Thoracic aorta (tissue), 2 donors: ENCODE measurements at regions not wholly inside any gene's neighbourhood (a gene's known extent, or its start where the extent isn't known, plus 50 kb on each side); places are given as distances from the start of the nearest gene placed in this dataset.

Source experiments
- ATAC-seq: fragments of 150-250 bp; one replicate; pipeline ENCODE4 v1.8.0; 2017; ENCODE audit warnings: low read depth; ENCODE audit not compliant: insufficient number of reproducible peaks, low FRiP score
- DNase-seq: peaks from one replicate; pipeline ENCODE4 v3.0.0-alpha.2; 2020; ENCODE audit warnings: low spot score
- H3K27ac ChIP-seq, 2 donors: fragments of 200-600 bp; sonication (generic); 1 replicate in 1 of 2; 2 replicates in 1 of 2; pipeline ENCODE4 v1.5.1; 2016; ENCODE audit warnings: mild to moderate bottlenecking in 2 of 2, moderate library complexity in 2 of 2
- H3K27me3 ChIP-seq: fragments of 200-600 bp; sonication (generic); replicated peaks from 2 replicates; pipeline ENCODE4 v1.6.0; 2016; ENCODE audit warnings: mild to moderate bottlenecking; ENCODE audit not compliant: insufficient read depth
- H3K36me3 ChIP-seq: fragments of 200-600 bp; sonication (generic); one replicate; pipeline ENCODE4 v1.5.1; 2016
- H3K4me1 ChIP-seq, 2 donors: fragments of 200-600 bp; sonication (generic); 1 replicate in 1 of 2; 2 replicates in 1 of 2; pipeline versions ENCODE4 v1.5.1 to v1.6.0; 2016; ENCODE audit warnings: low read depth in 2 of 2, mild to moderate bottlenecking in 1 of 2; ENCODE audit not compliant: control insufficient read depth in 1 of 2
- H3K4me3 ChIP-seq: fragments of 200-600 bp; sonication (generic); 2 replicates; pipeline ENCODE4 v1.5.1; 2016; ENCODE audit warnings: mild to moderate bottlenecking
- H3K9me3 ChIP-seq: fragments of 200-600 bp; sonication (generic); 2 replicates; pipeline ENCODE4 v1.5.1; 2016
- TF ChIP-seq, protein P1 (sequence below): fragments of 200-600 bp; sonication (generic); IDR thresholded peaks from one replicate; pipeline ENCODE4 v1.5.1; 2019; ENCODE audit warnings: antibody characterized with exemption

DNA sequence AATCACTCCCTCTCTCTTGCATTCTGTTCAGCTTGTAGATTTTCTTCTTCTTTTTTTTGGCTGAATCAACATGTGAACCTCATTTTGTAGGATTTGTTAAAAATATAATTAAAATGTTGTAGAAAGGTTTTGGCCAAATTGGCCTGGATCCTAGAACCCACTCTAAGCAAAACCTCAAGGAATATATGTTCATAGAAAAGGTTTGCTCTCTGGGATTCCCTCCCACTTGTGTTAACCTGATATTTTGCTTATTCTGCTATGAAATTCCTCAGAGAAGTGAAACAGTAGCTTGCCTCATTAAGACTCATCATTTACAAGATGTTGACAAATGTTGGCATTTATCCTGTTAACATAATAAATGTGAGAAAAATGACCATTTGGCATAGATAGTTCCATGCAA lies 456.7 kb downstream of the TMEM182 start:
- no peak overlapping the region for H3K27ac ChIP-seq
- TF ChIP-seq, protein P1, sequence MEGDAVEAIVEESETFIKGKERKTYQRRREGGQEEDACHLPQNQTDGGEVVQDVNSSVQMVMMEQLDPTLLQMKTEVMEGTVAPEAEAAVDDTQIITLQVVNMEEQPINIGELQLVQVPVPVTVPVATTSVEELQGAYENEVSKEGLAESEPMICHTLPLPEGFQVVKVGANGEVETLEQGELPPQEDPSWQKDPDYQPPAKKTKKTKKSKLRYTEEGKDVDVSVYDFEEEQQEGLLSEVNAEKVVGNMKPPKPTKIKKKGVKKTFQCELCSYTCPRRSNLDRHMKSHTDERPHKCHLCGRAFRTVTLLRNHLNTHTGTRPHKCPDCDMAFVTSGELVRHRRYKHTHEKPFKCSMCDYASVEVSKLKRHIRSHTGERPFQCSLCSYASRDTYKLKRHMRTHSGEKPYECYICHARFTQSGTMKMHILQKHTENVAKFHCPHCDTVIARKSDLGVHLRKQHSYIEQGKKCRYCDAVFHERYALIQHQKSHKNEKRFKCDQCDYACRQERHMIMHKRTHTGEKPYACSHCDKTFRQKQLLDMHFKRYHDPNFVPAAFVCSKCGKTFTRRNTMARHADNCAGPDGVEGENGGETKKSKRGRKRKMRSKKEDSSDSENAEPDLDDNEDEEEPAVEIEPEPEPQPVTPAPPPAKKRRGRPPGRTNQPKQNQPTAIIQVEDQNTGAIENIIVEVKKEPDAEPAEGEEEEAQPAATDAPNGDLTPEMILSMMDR: no peak
- H3K36me3 ChIP-seq: no peaks in the 10 kb centered on the region
- H3K9me3 ChIP-seq: no peaks in the 10 kb centered on the region
- no peak for ATAC-seq
- no peak for DNase-seq
- H3K27me3 ChIP-seq: no peaks in the 10 kb centered on the region
- no peak overlapping the region for H3K4me3 ChIP-seq
- H3K4me1 ChIP-seq: no peaks in the 10 kb centered on the region

DNA sequence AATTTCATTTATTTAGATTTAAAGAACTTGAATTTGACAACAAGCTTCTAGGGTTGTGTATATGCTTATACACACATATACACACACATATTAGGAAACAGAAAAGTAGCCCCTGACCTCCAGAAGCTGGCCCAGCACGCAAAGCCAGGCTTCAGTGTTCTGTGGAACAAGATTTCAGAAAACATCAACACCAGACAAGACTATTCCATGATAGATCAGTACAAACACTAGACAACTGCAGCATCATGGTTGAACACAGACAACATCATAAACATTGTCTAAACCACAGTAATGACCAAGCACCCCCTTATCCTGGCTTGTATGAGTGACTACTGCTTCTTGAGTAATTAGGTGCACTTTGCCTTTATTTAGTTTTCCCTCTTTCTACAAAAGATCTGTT lies 457.6 kb downstream of the TMEM182 start:
- TF ChIP-seq, protein P1: no peak
- no peaks in the 10 kb centered on the region for H3K9me3 ChIP-seq
- no peaks in the 10 kb centered on the region for H3K27me3 ChIP-seq
- H3K4me1 ChIP-seq: no peaks in the 10 kb centered on the region
- DNase-seq (no peak), ATAC-seq (no peak)
- H3K4me3 ChIP-seq: no peak overlapping the region
- H3K27ac ChIP-seq: no peak overlapping the region
- no peaks in the 10 kb centered on the region for H3K36me3 ChIP-seq

DNA sequence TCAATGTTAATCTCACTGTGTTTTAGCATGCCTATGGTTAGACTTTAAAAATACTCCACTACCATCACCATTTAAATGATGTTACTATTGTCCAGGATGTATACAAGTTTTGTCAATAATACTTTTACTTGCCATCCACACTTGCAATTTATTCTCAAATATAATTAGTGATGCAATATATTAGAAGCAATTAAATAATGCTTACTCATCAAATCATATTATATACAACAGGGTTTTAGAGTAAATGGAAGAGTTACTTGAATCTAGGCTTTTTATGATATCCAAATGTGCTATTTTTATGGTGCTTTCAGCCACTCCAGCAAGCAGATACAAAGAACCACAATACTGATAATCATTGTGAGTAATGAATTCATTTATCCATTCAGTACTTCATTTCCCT lies 461.1 kb downstream of the TMEM182 start:
- ATAC-seq: no peak
- Histone ChIP-seq H3K27ac (no peak overlapping the region), H3K4me3 (no peak overlapping the region), H3K36me3 (no peaks in the 10 kb centered on the region), H3K9me3 (no peaks in the 10 kb centered on the region), H3K4me1 (no peaks in the 10 kb centered on the region), H3K27me3 (no peaks in the 10 kb centered on the region)
- TF ChIP-seq, protein P1: no peak
- DNase-seq: no peak

DNA sequence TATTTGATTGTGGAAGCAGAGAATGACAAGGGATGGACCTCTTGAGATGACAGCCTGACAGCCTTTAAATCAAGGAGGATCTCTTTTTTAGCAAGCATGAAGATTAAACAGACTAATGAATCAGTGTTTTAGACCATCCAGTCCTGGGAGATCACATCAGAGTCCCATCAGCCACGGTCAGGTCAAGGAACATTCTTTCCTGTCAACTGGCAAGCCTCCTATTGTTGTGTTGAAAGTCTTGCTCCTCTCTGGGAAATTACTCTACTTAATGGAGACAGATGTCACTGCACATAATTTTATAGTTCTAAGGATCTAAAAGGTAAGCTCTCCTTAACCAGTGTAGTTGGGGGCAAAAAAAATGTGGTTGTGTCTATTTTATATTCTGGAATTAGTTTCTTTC lies 469.0 kb downstream of the TMEM182 start:
- Histone ChIP-seq H3K36me3 (no peaks in the 10 kb centered on the region), H3K27ac (no peak overlapping the region), H3K4me1 (no peaks in the 10 kb centered on the region), H3K4me3 (no peak overlapping the region), H3K9me3 (no peaks in the 10 kb centered on the region), H3K27me3 (no peaks in the 10 kb centered on the region)
- ATAC-seq: no peak
- no peak for DNase-seq
- TF ChIP-seq, protein P1: no peak

DNA sequence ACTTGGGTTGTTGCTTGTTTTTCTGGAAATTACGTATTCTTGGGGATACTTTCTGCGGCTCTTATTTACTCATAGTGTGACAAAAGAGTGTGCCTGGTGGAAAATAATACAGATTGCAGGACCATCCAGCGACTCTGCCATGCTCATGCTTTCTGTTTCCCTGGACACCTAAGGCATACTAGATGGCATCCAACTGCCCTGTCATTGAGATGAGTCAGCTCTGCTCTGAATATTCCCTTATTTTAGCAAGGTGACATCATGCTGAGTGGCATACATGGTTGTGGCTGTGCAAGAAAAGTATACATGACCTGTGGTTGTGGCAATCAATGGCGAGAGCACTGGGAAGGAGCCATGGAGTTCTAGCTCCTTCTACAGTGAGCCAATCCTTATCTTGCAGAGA lies 471.0 kb downstream of the TMEM182 start:
- no peak overlapping the region for H3K4me3 ChIP-seq
- no peak overlapping the region for H3K27ac ChIP-seq
- H3K36me3 ChIP-seq: no peaks in the 10 kb centered on the region
- DNase-seq (no peak), ATAC-seq (no peak)
- no peaks in the 10 kb centered on the region for H3K9me3 ChIP-seq
- no peaks in the 10 kb centered on the region for H3K4me1 ChIP-seq
- TF ChIP-seq, protein P1: no peak
- no peaks in the 10 kb centered on the region for H3K27me3 ChIP-seq
